Neural progenitor cell (in vitro differentiated cells): ENCODE measurements at regions not wholly inside any gene's neighbourhood (a gene's known extent, or its start where the extent isn't known, plus 50 kb on each side); places are given as distances from the start of the nearest gene placed in this dataset.

Experiments used
- EZH2 ChIP-seq: fragments of 200-600 bp; sonication (generic); IDR thresholded peaks from 2 replicates; pipeline ENCODE4 v1.6.1; 2017; ENCODE audit warnings: antibody characterized with exemption, mild to moderate bottlenecking, moderate library complexity
- TF ChIP-seq, protein P1 (sequence below): fragments of 200-600 bp; sonication (generic); IDR thresholded peaks from 2 replicates; pipeline ENCODE4 v1.5.1; 2017; ENCODE audit warnings: antibody characterized with exemption, mild to moderate bottlenecking

GRCh38 chr4:119696963-119697362 is 68.4 kb upstream of the PDE5A start:
- TF ChIP-seq, protein P1, sequence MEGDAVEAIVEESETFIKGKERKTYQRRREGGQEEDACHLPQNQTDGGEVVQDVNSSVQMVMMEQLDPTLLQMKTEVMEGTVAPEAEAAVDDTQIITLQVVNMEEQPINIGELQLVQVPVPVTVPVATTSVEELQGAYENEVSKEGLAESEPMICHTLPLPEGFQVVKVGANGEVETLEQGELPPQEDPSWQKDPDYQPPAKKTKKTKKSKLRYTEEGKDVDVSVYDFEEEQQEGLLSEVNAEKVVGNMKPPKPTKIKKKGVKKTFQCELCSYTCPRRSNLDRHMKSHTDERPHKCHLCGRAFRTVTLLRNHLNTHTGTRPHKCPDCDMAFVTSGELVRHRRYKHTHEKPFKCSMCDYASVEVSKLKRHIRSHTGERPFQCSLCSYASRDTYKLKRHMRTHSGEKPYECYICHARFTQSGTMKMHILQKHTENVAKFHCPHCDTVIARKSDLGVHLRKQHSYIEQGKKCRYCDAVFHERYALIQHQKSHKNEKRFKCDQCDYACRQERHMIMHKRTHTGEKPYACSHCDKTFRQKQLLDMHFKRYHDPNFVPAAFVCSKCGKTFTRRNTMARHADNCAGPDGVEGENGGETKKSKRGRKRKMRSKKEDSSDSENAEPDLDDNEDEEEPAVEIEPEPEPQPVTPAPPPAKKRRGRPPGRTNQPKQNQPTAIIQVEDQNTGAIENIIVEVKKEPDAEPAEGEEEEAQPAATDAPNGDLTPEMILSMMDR = no peak
- no peak for TF ChIP-seq EZH2
